ENCODE measurements at regions not wholly inside any gene's neighbourhood (a gene's known extent, or its start where the extent isn't known, plus 50 kb on each side); places are given as distances from the start of the nearest gene placed in this dataset.

DNA sequence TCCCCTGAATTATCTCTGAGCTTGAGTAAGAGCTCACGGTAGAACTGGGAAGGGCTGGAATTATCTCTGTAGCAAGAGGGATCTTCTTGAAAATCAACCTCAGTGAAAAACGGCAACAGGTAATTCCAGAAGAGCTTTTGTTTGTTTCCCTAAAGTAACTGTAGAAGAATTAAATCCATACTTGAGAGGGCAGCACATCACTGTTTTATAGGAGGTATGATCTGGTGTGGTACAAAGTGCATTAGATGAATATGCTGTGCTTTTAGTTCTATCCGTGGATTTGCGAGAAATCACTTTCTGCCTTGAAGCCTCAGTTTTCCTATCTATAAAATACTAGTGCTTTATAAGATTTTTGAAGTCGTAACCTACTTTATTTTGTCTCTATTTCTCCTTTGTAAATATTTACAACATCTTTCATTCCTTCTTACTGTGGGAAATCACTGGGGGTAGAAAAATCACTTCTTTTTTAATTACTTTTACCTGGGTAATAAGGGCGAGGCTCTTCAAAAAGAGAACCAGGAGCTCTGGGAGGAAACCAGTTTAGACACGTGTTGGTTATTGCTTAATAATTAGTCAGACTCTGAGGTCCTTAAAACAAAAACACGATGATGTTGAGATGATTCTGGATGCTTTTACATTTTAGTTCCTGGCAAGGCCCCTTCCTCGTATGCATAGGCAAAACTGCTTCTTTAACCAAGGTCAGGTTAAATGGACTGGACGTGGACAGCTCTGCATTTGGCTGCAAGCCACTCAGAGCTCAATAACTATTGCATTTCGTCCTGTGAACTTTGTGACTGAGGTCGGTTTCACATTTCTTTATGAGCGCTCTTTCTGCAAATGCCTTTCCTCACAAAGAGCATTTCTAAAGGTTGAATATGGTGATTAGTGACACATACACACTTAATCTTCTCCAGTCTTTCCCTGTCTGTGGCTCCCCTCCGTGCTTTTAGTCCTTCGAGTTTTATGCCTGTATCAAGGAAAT lies 376.1 kb downstream of the BRINP1 start:
- TF ChIP-seq CTCF (IDR thresholded peaks at IDR 0.05) (no peak), POLR2AphosphoS5 (IDR thresholded peaks at IDR 0.05; ENCODE audit: low read depth, low read length) (no peak), REST (IDR thresholded peaks at IDR 0.05; ENCODE audit: insufficient read depth in 1 of 2, low read depth in 2 of 2, low read length in 1 of 2) (no peak), TCF7L2 (IDR thresholded peaks at IDR 0.05; ENCODE audit: low read depth, low read length) (no peak)

Measured in Panc1 (cell line).